COR-L47 (cell line): ENCODE measurements at regions not wholly inside any gene's neighbourhood (a gene's known extent, or its start where the extent isn't known, plus 50 kb on each side); places are given as distances from the start of the nearest gene placed in this dataset.
A peak's percentile ranks its signal among the peaks of the same experiment; 100 is the strongest.

Experiments
- DNase-seq: peaks from one replicate; lab custom pipeline; 2025; lab: John Stamatoyannopoulos, UW

- DNase-seq = no peak
These were observed 822.8 kb downstream of the GALC start for GRCh38 chr14:87170179-87170578.

GRCh38 chr14:87169362-87169761, 823.6 kb downstream of the GALC start:
- DNase-seq = no peak

- no peak for DNase-seq
These were observed 831.5 kb downstream of the GALC start for GRCh38 chr14:87161502-87161901.

- no peak for DNase-seq
These were observed 832.0 kb downstream of the GALC start for GRCh38 chr14:87160989-87161388.

DNA sequence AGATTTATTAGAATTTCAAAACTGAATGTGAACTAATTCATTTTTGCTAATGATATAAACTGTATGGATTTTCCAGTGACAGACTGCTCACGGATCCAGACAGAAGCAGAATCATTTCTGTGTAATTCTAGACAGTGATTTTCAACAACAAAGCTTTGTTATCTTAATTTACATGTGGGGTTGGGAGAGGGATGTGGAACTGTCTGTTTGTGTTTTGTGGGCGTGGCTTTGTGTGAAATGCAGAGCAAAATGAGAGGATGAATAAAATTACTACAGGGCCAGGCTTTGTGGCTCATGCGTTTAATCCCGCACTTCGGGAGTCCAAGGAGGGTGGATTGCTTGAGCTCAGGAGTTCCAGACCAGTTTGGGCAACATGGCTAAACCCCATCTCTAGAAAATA, 834.7 kb downstream of the GALC start:
- no peak for DNase-seq

- DNase-seq = no peak
These were observed 836.1 kb downstream of the GALC start for GRCh38 chr14:87156878-87157277.

DNA sequence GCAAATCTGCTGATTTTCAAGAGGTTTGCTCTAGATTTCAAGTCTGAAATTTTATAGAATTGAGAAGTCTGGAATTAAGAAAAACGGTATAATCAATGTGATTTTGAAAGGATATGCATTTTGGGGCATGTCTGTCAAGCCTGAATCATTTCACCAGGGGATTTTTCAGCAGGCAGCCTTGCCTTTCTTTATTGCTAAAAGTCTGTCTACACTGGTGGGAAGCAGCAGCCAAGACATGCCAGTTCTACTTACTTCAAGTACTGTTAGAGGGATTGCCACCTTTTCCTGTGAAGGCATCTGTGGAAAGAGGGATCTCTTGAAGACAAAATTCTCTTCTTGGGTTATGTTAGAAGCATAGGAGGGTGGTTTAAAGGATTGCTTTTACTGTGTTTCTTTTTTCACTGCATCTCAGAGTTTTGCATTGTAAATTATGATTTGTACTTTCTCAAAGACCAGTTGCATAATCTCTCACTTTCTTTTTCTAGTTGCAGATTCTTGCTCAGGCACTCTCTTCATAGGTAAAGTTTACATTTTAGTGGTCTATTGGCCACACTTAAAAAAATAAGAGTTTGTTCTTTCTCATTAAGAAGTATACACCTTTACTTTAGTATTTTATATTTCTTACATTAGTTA, 837.0 kb downstream of the GALC start:
- no peak for DNase-seq

GRCh38 chr14:87153901-87154300, 839.1 kb downstream of the GALC start:
- no peak for DNase-seq

- DNase-seq = no peak
These were observed 839.6 kb downstream of the GALC start for GRCh38 chr14:87153391-87153790.

GRCh38 chr14:87152693-87153092, 840.3 kb downstream of the GALC start:
- peak; percentile 50 for DNase-seq

GRCh38 chr14:87149583-87150354, 843.2 kb downstream of the GALC start:
- DNase-seq = no peak

DNA sequence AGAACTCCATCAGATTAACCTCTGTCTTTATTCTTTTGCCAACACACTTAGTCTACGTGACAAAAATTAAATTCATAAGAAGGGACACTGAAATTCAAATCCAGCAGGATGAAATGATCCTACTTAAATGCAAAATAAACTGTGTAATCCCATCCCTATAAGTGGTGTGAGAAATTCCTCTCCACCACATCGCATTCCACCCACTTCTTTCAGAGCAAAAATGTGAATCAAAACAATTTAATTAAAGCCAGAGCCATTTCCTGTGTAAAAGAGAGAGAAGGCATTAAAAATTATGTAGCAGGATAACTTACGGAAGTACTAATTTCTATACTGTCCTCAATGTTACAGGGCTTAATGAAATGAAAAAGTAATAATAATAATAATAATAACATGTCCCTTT, 844.3 kb downstream of the GALC start:
- no peak for DNase-seq

DNA sequence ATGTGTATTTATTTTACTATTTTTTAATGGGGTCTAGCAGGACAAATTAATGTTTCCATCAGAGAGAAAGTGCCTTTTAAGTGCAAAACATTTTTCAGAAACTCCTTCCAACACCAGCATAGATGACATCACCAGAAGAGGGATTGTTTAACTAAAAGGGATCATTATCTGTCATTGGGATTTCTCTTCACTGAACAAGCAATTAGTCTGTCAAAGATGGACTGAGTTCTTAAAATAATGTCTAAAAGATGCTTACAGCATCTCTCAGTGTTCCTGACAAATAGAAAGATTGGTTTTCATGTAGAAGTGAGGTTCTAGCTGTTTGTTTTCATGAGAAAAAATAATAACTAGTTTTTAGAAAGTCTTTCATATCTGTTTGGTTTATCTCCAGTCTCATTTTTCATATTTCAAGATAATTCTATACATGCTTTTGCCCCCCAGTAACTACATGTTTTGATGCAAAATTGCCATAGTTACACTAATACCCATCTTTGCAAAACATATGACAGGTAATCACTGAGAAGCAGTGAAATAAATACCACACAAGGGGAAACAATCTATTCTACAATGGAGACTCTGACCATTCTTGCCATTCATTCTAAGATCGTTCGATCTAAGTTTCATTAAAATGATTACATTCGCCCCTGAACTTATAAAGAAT, 850.3 kb downstream of the GALC start:
- no peak for DNase-seq

GRCh38 chr14:87141801-87142200, 851.2 kb downstream of the GALC start:
- DNase-seq = no peak

- DNase-seq = no peak
These were observed 853.7 kb downstream of the GALC start for GRCh38 chr14:87139299-87139698.

DNA sequence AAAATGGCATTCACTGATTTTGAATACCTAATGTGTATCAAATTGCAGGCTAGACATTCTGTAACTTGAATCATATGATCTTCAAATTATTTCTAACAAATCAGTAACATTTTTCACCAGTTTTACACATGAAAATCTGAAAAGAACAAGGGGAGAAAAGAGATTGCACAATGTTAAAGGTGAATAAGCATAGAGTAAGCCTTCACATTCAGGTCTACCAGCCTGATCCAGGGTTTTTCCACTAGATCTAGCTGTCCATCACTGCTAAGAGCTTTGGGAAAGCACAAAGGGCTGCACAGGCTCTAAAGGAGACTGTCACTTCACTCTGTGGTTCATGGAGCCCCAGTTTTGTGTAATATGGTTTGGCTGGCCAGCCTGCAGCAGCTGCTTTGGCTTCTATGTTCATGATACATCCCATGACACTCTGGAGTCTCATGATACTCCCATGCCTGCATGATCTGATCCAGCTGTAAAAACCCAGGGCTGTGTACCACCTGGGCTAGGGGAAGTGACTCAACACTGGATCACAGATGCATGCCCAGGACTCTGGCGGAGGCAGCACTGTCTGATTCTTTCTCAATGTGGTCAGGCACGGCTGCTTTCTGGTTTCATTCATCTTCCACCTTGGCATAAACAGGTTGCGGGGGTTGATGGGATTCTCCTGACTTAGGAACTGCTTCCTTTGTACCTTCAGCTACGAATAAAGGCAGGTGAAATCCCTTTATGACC, 859.7 kb downstream of the GALC start:
- no peak for DNase-seq

DNA sequence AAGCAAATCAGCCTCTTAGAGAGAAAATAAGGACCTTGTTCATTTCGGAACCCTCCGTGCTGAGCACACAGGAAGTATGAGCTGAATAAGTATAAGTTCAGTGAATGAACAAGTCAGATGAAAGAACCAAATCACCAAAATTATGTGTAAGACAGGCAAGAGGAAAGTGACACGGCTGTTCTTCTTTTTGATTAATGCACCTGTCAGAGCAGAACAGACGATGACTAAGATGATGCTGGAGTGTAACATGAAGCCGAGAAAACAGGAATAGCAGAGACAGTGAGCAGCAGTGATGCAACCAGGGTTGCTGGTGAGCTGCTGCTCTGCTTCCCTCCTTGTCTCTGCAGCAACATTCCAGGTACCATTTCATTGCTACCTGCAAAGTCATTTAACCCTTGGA, 861.1 kb downstream of the GALC start:
- no peak for DNase-seq

DNA sequence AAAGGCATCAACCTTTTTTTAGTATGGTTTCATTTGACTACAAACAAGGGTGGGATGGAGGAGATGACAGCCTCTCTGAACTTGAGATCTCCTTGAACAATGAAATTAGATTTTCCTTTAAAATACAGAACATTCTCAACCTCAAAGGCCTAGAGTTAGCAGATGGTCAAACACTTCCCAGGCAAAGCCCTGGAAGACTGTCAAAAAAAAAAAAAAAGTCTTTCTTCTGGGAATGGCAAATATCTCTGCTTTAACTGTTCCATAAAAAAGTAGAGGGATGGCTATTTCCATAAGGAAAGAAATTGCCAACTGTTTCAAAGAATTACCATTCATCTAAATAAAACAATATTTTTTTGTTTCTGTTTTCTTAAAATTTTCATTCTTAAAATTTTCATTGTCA, 870.8 kb downstream of the GALC start:
- DNase-seq = no peak

DNA sequence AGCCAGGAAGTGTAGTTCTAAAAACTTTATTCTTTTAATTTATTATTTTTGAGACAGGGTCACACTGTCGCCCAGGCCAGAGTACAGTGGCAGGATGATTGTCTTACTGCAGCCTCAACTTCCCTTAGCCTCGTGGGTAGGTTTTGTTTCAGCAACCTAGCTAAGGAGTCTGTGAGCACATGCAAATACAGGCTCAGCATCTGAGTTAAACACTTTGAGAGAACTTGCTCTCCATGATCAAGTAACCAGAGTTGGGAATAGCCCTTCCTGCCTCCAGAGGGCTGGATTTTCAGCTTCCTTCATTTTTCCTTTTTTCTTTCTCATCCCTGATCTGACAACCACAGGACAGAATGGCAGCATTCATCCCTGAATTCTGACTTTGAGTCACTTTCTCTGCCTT, 871.3 kb downstream of the GALC start:
- DNase-seq = no peak

- no peak for DNase-seq
These were observed 877.7 kb downstream of the GALC start for GRCh38 chr14:87115234-87115633.

DNA sequence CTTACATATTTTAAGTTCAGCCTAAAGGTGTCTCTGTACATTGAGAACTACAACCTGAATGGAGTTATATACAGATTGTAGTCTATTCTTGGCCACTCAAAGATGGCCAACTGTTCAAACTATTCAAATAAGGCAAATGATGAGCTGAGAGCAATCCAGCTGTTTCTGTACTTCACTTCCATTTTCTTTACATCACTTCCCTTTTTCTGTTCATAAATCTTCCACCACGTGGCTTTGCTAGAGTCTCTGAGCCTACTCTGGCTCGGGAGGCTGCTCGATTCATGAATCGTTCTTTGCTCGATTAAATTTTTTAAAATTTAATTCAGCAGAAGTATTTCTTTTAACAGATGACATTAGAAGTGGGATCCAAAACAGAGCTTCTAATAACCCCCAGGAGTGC, 879.7 kb downstream of the GALC start:
- no peak for DNase-seq

GRCh38 chr14:87111741-87112140, 881.2 kb downstream of the GALC start:
- DNase-seq = peak; percentile 40

GRCh38 chr14:87111126-87111525, 881.9 kb downstream of the GALC start:
- DNase-seq = no peak
